GM20000 (cell line): ENCODE measurements at regions not wholly inside any gene's neighbourhood (a gene's known extent, or its start where the extent isn't known, plus 50 kb on each side); places are given as distances from the start of the nearest gene placed in this dataset.

Experiments used
- DNase-seq: peaks from one replicate; pipeline ENCODE4 v3.0.0; 2012; ENCODE audit warnings: low spot score
- TF ChIP-seq, protein P1 (sequence below): IDR thresholded peaks from 2 replicates; pipeline ENCODE4 v1.5.1; 2012; ENCODE audit warnings: mild to moderate bottlenecking, control low read depth; ENCODE audit errors: extremely low read depth, missing control alignments

DNA sequence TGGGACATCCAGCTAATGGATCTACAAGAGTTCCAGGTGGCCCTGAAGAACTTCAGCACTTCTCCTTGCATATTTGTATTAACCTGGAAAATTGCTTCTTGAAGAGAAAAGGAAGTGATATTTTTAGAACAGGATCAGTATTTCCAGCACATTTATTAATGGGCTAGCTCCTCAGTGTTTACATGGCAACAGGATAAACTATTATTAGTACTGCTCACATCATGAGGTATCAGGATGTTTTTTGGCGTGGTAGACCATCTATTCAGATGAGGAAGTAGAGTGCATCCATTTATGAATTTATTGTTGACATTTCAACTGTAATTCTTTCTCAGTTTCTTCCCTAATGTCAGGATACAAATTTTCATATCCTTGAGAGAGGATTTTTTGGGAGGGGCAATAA lies 144.4 kb downstream of the KCNRG start:
- TF ChIP-seq, protein P1, sequence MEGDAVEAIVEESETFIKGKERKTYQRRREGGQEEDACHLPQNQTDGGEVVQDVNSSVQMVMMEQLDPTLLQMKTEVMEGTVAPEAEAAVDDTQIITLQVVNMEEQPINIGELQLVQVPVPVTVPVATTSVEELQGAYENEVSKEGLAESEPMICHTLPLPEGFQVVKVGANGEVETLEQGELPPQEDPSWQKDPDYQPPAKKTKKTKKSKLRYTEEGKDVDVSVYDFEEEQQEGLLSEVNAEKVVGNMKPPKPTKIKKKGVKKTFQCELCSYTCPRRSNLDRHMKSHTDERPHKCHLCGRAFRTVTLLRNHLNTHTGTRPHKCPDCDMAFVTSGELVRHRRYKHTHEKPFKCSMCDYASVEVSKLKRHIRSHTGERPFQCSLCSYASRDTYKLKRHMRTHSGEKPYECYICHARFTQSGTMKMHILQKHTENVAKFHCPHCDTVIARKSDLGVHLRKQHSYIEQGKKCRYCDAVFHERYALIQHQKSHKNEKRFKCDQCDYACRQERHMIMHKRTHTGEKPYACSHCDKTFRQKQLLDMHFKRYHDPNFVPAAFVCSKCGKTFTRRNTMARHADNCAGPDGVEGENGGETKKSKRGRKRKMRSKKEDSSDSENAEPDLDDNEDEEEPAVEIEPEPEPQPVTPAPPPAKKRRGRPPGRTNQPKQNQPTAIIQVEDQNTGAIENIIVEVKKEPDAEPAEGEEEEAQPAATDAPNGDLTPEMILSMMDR: no peak
- DNase-seq: no peak

- no peak for DNase-seq
- TF ChIP-seq, protein P1: no peak
Measured at GRCh38 chr13:50161052-50161451, 145.8 kb downstream of the KCNRG start.

- TF ChIP-seq, protein P1: no peak
- no peak for DNase-seq
Measured at GRCh38 chr13:50162001-50162400, 146.8 kb downstream of the KCNRG start.

DNA sequence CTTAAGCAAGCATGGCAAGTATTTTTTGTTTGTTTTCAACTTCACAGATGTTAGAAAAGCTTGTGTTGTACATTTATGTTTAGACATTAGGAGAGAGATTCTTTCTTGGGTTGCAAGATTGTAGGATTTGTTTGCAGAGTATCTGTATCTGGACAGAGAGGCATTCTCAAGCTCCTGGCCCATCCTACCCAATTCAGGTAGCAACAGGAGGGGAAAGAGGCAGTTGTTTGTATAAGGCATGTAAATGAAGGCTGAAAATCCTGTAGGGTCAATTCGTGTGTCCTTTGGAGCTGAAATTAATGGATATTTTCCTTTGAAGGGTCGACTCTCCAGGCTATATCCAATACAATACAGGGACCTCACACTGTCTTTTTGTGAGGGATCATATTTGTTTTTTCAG lies 147.3 kb downstream of the KCNRG start:
- TF ChIP-seq, protein P1: no peak
- DNase-seq: no peak

GRCh38 chr13:50167224-50167947 lies 152.1 kb downstream of the KCNRG start:
- peak; percentile 46 for DNase-seq
- TF ChIP-seq, protein P1: no peak

GRCh38 chr13:50167967-50168366 lies 152.7 kb downstream of the KCNRG start:
- TF ChIP-seq, protein P1: no peak
- no peak for DNase-seq

DNA sequence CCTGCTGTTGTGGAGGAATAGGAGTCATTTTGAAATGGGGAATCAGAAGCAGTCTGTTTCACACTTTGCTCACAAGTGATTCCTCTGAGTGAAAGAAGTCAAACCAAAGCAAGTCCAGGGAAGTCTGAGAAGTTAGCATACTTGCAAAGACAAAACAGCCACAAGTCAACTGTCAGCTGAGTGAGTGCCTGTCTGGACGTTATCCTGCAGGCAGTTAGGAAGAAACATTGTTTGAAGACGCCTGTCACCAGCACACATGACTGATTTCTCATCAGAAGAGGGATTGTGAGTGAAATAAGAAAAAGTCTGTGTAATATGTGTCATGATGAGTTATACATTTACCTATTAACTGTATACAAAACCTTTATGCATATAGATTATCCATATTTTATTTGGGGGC lies 153.5 kb downstream of the KCNRG start:
- TF ChIP-seq, protein P1: no peak
- DNase-seq: no peak
